WERI-Rb-1 (cell line): ENCODE measurements at regions not wholly inside any gene's neighbourhood (a gene's known extent, or its start where the extent isn't known, plus 50 kb on each side); places are given as distances from the start of the nearest gene placed in this dataset.

Experiments
- DNase-seq: peaks from one replicate; pipeline ENCODE4 v3.0.0-alpha.2; 2020
- H3K27ac ChIP-seq: fragments of 250-450 bp; sonication (Bioruptor Pico); 2 replicates; pipeline ENCODE4 v1.5.1; 2020; ENCODE audit warnings: mild to moderate bottlenecking, moderate library complexity
- H3K27me3 ChIP-seq: fragments of 250-450 bp; sonication (Bioruptor Pico); 2 replicates; pipeline ENCODE4 v1.5.1; 2021; ENCODE audit warnings: mild to moderate bottlenecking, low read depth, moderate library complexity; ENCODE audit not compliant: insufficient read depth, severe bottlenecking
- H3K36me3 ChIP-seq: fragments of 250-450 bp; sonication (Bioruptor Pico); 2 replicates; pipeline ENCODE4 v1.5.1; 2020; ENCODE audit warnings: mild to moderate bottlenecking, moderate library complexity
- H3K4me3 ChIP-seq: 2 replicates; pipeline ENCODE4 v1.5.1; 2011; ENCODE audit warnings: low read depth, mild to moderate bottlenecking, control low read depth, low read length
- H3K9me3 ChIP-seq: fragments of 250-450 bp; sonication (Bioruptor Pico); 2 replicates; pipeline ENCODE4 v1.5.1; 2021; ENCODE audit warnings: mild to moderate bottlenecking, moderate library complexity; ENCODE audit not compliant: severe bottlenecking
- CTCF ChIP-seq: IDR thresholded peaks from 2 replicates; pipeline ENCODE4 v1.5.1; 2011; ENCODE audit warnings: low read depth, mild to moderate bottlenecking, control low read depth, inconsistent platforms, low read length

- no peak overlapping the region for H3K4me3 ChIP-seq
- no peaks in the 10 kb centered on the region for H3K27me3 ChIP-seq
- H3K9me3 ChIP-seq, result no peaks in the 10 kb centered on the region
- no peak for DNase-seq
- H3K36me3 ChIP-seq, result no peaks in the 10 kb centered on the region
- TF ChIP-seq CTCF, result no peak
- H3K27ac ChIP-seq, result no peak overlapping the region
These were observed 477.3 kb upstream of the ARRDC4 start for GRCh38 chr15:97483232-97483631.

- TF ChIP-seq CTCF, result no peak
- no peak overlapping the region for H3K4me3 ChIP-seq
- H3K36me3 ChIP-seq, result no peaks in the 10 kb centered on the region
- H3K27ac ChIP-seq, result no peak overlapping the region
- DNase-seq, result no peak
- H3K9me3 ChIP-seq, result no peaks in the 10 kb centered on the region
- peaks cover 26% of the 10 kb centered on the region for H3K27me3 ChIP-seq
These were observed 470.1 kb upstream of the ARRDC4 start for GRCh38 chr15:97490429-97490828.

GRCh38 chr15:97501291-97501690 lies 459.2 kb upstream of the ARRDC4 start:
- TF ChIP-seq CTCF, result no peak
- Histone ChIP-seq H3K36me3 (no peaks in the 10 kb centered on the region), H3K9me3 (no peaks in the 10 kb centered on the region), H3K27ac (no peak overlapping the region), H3K27me3 (peaks cover 22% of the 10 kb centered on the region), H3K4me3 (no peak overlapping the region)
- DNase-seq, result no peak

- Histone ChIP-seq H3K4me3 (no peak overlapping the region), H3K36me3 (no peaks in the 10 kb centered on the region), H3K9me3 (no peaks in the 10 kb centered on the region), H3K27me3 (peaks cover 18% of the 10 kb centered on the region), H3K27ac (no peak overlapping the region)
- no peak for TF ChIP-seq CTCF
- DNase-seq, result no peak
These were observed 458.5 kb upstream of the ARRDC4 start for GRCh38 chr15:97502038-97502437.

- no peak for DNase-seq
- no peaks in the 10 kb centered on the region for H3K36me3 ChIP-seq
- peaks cover 19% of the 10 kb centered on the region for H3K27me3 ChIP-seq
- no peaks in the 10 kb centered on the region for H3K9me3 ChIP-seq
- H3K27ac ChIP-seq, result no peak overlapping the region
- no peak overlapping the region for H3K4me3 ChIP-seq
- no peak for TF ChIP-seq CTCF
These were observed 456.3 kb upstream of the ARRDC4 start for GRCh38 chr15:97504031-97504792.

GRCh38 chr15:97517737-97518136 lies 442.8 kb upstream of the ARRDC4 start:
- Histone ChIP-seq H3K27ac (no peak overlapping the region), H3K36me3 (no peaks in the 10 kb centered on the region), H3K4me3 (no peak overlapping the region), H3K9me3 (no peaks in the 10 kb centered on the region), H3K27me3 (peaks cover 73% of the 10 kb centered on the region)
- no peak for TF ChIP-seq CTCF
- DNase-seq, result no peak
